HepG2 (cell line): ENCODE measurements at regions not wholly inside any gene's neighbourhood (a gene's known extent, or its start where the extent isn't known, plus 50 kb on each side); places are given as distances from the start of the nearest gene placed in this dataset.

Experiments
- CREM ChIP-seq, 2 experiments: sonication (generic) in 1 of 2; formaldehyde crosslinking in 1 of 2; IDR thresholded peaks; 2 replicates each; pipeline versions ENCODE4 v1.4.0 to v1.6.1; 2016 to 2020; ENCODE audit warnings: antibody characterized with exemption in 1 of 2, mild to moderate bottlenecking in 1 of 2, missing genetic modification reagents in 1 of 2
- CTCF ChIP-seq: sonication (generic); formaldehyde crosslinking; IDR thresholded peaks from 2 replicates; pipeline ENCODE4 v1.5.0; 2020; ENCODE audit warnings: mild to moderate bottlenecking, missing genetic modification reagents, moderate library complexity
- DPF2 ChIP-seq: sonication (generic); formaldehyde crosslinking; IDR thresholded peaks from 2 replicates; pipeline ENCODE4 v1.4.0; 2020; ENCODE audit warnings: mild to moderate bottlenecking, low read depth, missing genetic modification reagents, borderline replicate concordance
- EP300 ChIP-seq, 3 experiments: sonication (generic) in 1 of 3; formaldehyde crosslinking in 1 of 3; IDR thresholded peaks; 2 replicates each; pipeline versions ENCODE4 v1.5.1 to v1.6.1; 2011 to 2020; ENCODE audit warnings: low read depth in 2 of 3, low read length in 2 of 3, borderline replicate concordance in 1 of 3, improper control_type of control experiment in 1 of 3, mild to moderate bottlenecking in 1 of 3, missing genetic modification reagents in 1 of 3, moderate library complexity in 1 of 3
- EZH2 ChIP-seq: conservative IDR thresholded peaks from 2 replicates; pipeline ENCODE4 v1.6.1; 2012; ENCODE audit warnings: mild to moderate bottlenecking, low read depth, low read length, moderate library complexity
- HDAC2 ChIP-seq: sonication (generic); formaldehyde crosslinking; IDR thresholded peaks from 2 replicates; pipeline ENCODE4 v1.4.0; 2020; ENCODE audit warnings: missing genetic modification reagents
- MAF1 ChIP-seq: sonication (generic); formaldehyde crosslinking; IDR thresholded peaks from 2 replicates; pipeline ENCODE4 v1.5.0; 2020; ENCODE audit warnings: missing genetic modification reagents, borderline replicate concordance
- POLR2AphosphoS5 ChIP-seq: IDR thresholded peaks from 2 replicates; pipeline ENCODE4 v1.6.1; 2012; ENCODE audit warnings: low read depth, low read length
- SIN3B ChIP-seq: fragments of 150-350 bp; IDR thresholded peaks from 2 replicates; pipeline ENCODE4 v1.6.1; 2014; ENCODE audit warnings: low read length
- SMYD3 ChIP-seq: sonication (generic); formaldehyde crosslinking; IDR thresholded peaks from 2 replicates; pipeline ENCODE4 v1.8.1; 2023; ENCODE audit warnings: mild to moderate bottlenecking, missing genetic modification reagents
- ZNF318 ChIP-seq: sonication (generic); formaldehyde crosslinking; IDR thresholded peaks from 2 replicates; pipeline ENCODE4 v1.4.0; 2020; ENCODE audit warnings: mild to moderate bottlenecking, missing genetic modification reagents
- ZNF441 ChIP-seq: sonication (generic); formaldehyde crosslinking; IDR thresholded peaks from 2 replicates; pipeline ENCODE4 v1.7.0; 2021; ENCODE audit warnings: missing genetic modification reagents, borderline replicate concordance
- ZNF570 ChIP-seq: sonication (generic); formaldehyde crosslinking; IDR thresholded peaks from 2 replicates; pipeline ENCODE4 v1.4.0; 2020; ENCODE audit warnings: mild to moderate bottlenecking, missing genetic modification reagents, borderline replicate concordance
- TF ChIP-seq, protein P1 (sequence below): IDR thresholded peaks from 2 replicates; pipeline ENCODE4 v1.6.1; 2016; ENCODE audit warnings: low read depth

GRCh38 chr10:28967031-28967430 lies 289.7 kb downstream of the BAMBI start:
- TF ChIP-seq ZNF318 (CRISPR knock-in tag) (no peak), DPF2 (CRISPR knock-in tag) (no peak), CTCF (CRISPR knock-in tag) (no peak), EZH2 (no peak), HDAC2 (CRISPR knock-in tag) (no peak), EP300 (IDR thresholded peaks at IDR 0.05; ENCODE audit: low read depth in 2 of 2, low read length in 2 of 2) (no peak), EP300 (CRISPR knock-in tag; IDR thresholded peaks at IDR 0.05; ENCODE audit: borderline replicate concordance) (no peak), POLR2AphosphoS5 (no peak), ZNF441 (CRISPR knock-in tag) (no peak), CREM (IDR thresholded peaks at IDR 0.05) (no peak), CREM (CRISPR knock-in tag; IDR thresholded peaks at IDR 0.05) (no peak), SMYD3 (no peak), MAF1 (CRISPR knock-in tag) (no peak), ZNF570 (no peak), SIN3B (no peak)
- TF ChIP-seq, protein P1, sequence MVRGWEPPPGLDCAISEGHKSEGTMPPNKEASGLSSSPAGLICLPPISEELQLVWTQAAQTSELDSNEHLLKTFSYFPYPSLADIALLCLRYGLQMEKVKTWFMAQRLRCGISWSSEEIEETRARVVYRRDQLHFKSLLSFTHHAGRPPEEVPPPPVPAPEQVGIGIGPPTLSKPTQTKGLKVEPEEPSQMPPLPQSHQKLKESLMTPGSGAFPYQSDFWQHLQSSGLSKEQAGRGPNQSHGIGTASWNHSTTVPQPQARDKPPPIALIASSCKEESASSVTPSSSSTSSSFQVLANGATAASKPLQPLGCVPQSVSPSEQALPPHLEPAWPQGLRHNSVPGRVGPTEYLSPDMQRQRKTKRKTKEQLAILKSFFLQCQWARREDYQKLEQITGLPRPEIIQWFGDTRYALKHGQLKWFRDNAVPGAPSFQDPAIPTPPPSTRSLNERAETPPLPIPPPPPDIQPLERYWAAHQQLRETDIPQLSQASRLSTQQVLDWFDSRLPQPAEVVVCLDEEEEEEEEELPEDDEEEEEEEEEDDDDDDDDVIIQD (CRISPR knock-in tag), result no peak
